Endothelial cell of umbilical vein (primary cell): ENCODE measurements at regions not wholly inside any gene's neighbourhood (a gene's known extent, or its start where the extent isn't known, plus 50 kb on each side); places are given as distances from the start of the nearest gene placed in this dataset.

Source experiments
- BruUV-seq: library from RNA; stranded (reverse); fragments of 400-500 nt; replicated peaks from 2 replicates; lab custom pipeline; 2021; lab: Mats Ljungman, UMichigan
- CTCF ChIA-PET: fragments of 300-600, 350-600 bp; sonication (Branson Sonifier 250); formaldehyde crosslinking; loops from one replicate; lab custom pipeline; 2021; ENCODE audit warnings: antibody characterized with exemption, inconsistent platforms; lab: Charles Lee
- POLR2A ChIA-PET: fragments of 300-600, 350-600 bp; sonication (Branson Sonifier 250); formaldehyde crosslinking; loops from one replicate; lab custom pipeline; 2021; ENCODE audit warnings: antibody characterized with exemption, inconsistent platforms; lab: Charles Lee
- DNase-seq: peaks from one replicate; pipeline ENCODE4 v3.0.0-alpha.2; 2011; ENCODE audit warnings: low read depth, low spot score
- FAIRE-seq: peaks from 2 replicates; lab custom pipeline; 2011; peaks lifted over from hg19 to GRCh38; lab: Jason Lieb, UNC
- H2AFZ ChIP-seq: 2 replicates; pipeline ENCODE4 v1.6.0; 2012; ENCODE audit warnings: low read depth, low read length, control low read depth, inconsistent platforms
- H3K27ac ChIP-seq: 2 replicates; pipeline ENCODE4 v1.5.1; 2011; ENCODE audit warnings: low read depth, mild to moderate bottlenecking, control low read depth, low read length, moderate library complexity; ENCODE audit not compliant: insufficient read depth
- H3K27me3 ChIP-seq, 2 experiments: 2 replicates each; pipeline versions ENCODE4 v1.6.0 to v1.6.1; 2011; ENCODE audit warnings: low read length in 2 of 2, mixed read lengths in 1 of 2; ENCODE audit not compliant: control insufficient read depth in 2 of 2, insufficient read depth in 2 of 2
- H3K36me3 ChIP-seq, 2 experiments: 2 replicates in 1 of 2; 3 replicates in 1 of 2; pipeline ENCODE4 v1.5.1; 2011; ENCODE audit warnings: low read length in 2 of 2, mild to moderate bottlenecking in 1 of 2, moderate library complexity in 1 of 2; ENCODE audit not compliant: control insufficient read depth in 2 of 2, insufficient read depth in 2 of 2; ENCODE audit errors: extremely low read depth in 1 of 2
- H3K4me1 ChIP-seq: 3 replicates; pipeline ENCODE4 v1.5.1; 2011; ENCODE audit warnings: mild to moderate bottlenecking, low read length; ENCODE audit not compliant: control insufficient read depth, insufficient read depth; ENCODE audit errors: extremely low read depth
- H3K4me2 ChIP-seq: 2 replicates; pipeline ENCODE4 v1.6.1; 2011; ENCODE audit warnings: low read length, control low read depth, mixed read lengths; ENCODE audit not compliant: insufficient read depth
- H3K4me3 ChIP-seq, 3 experiments: fragments of 200-600 bp in 1 of 3; sonication (generic), shearing (Covaris generic) in 1 of 3; replicated peaks in 1 of 3; 2 replicates each; pipeline ENCODE4 v1.5.1; 2011 to 2016; ENCODE audit warnings: control low read depth in 3 of 3, low read length in 3 of 3, mild to moderate bottlenecking in 2 of 3, inconsistent platforms in 1 of 3, low read depth in 1 of 3, moderate library complexity in 1 of 3; ENCODE audit not compliant: insufficient read depth in 1 of 3
- H3K79me2 ChIP-seq: 2 replicates; pipeline ENCODE4 v1.6.0; 2012; ENCODE audit warnings: low read length, inconsistent platforms; ENCODE audit not compliant: control insufficient read depth, insufficient read depth
- H3K9ac ChIP-seq: replicated peaks from 2 replicates; pipeline ENCODE3; 2011; ENCODE audit warnings: low read length, control low read depth; ENCODE audit not compliant: insufficient read depth; ENCODE audit errors: extremely low read depth
- H3K9me1 ChIP-seq: replicated peaks from 3 replicates; pipeline ENCODE4 v1.6.0; 2011; ENCODE audit warnings: mild to moderate bottlenecking, low read length; ENCODE audit not compliant: control insufficient read depth, insufficient read depth; ENCODE audit errors: extremely low read depth
- H3K9me3 ChIP-seq: replicated peaks from 2 replicates; pipeline ENCODE4 v1.5.1; 2012; ENCODE audit warnings: low read length, inconsistent platforms; ENCODE audit not compliant: control insufficient read depth, insufficient read depth
- H4K20me1 ChIP-seq: replicated peaks from 2 replicates; pipeline ENCODE3; 2011; ENCODE audit warnings: mild to moderate bottlenecking, low read length; ENCODE audit not compliant: control insufficient read depth, insufficient read depth; ENCODE audit errors: extremely low read depth
- CTCF ChIP-seq, 2 donors: IDR thresholded peaks; 1 replicate in 1 of 2; 2 replicates in 1 of 2; pipeline ENCODE4 v1.5.1; 2011; ENCODE audit warnings: low read length in 2 of 2, mild to moderate bottlenecking in 2 of 2, moderate library complexity in 2 of 2, control low read depth in 1 of 2, inconsistent platforms in 1 of 2, low read depth in 1 of 2; ENCODE audit not compliant: insufficient read depth in 1 of 2; ENCODE audit errors: extremely low read depth in 1 of 2
- EZH2 ChIP-seq: IDR thresholded peaks from 2 replicates; pipeline ENCODE4 v1.6.1; 2012; ENCODE audit warnings: borderline replicate concordance, low read depth, mild to moderate bottlenecking, moderate library complexity, low read length, inconsistent platforms; ENCODE audit not compliant: severe bottlenecking
- FOS ChIP-seq: IDR thresholded peaks from 2 replicates; pipeline ENCODE4 v1.6.1; 2011; ENCODE audit warnings: mild to moderate bottlenecking, low read length, moderate library complexity, borderline replicate concordance; ENCODE audit not compliant: insufficient read depth
- GATA2 ChIP-seq: IDR thresholded peaks from 2 replicates; pipeline ENCODE4 v1.7.0; 2011; ENCODE audit warnings: low read depth, mild to moderate bottlenecking, moderate library complexity, mixed read lengths, low read length; ENCODE audit not compliant: insufficient read length, insufficient read depth
- JUN ChIP-seq: IDR thresholded peaks from 2 replicates; pipeline ENCODE4 v1.6.1; 2011; ENCODE audit warnings: borderline replicate concordance, low read depth; ENCODE audit not compliant: insufficient read length, insufficient read depth
- MAX ChIP-seq: IDR thresholded peaks from 2 replicates; pipeline ENCODE4 v1.6.1; 2011; ENCODE audit not compliant: insufficient read depth, insufficient read length
- MYC ChIP-seq: IDR thresholded peaks from one replicate; pipeline ENCODE4 v1.6.1; 2011; ENCODE audit warnings: mild to moderate bottlenecking, low read depth, low read length
- POLR2A ChIP-seq: IDR thresholded peaks from 2 replicates; pipeline ENCODE4 v1.6.1; 2012; ENCODE audit warnings: low read depth, mild to moderate bottlenecking, control low read depth, low read length
- POLR2AphosphoS5 ChIP-seq: IDR thresholded peaks from 2 replicates; pipeline ENCODE4 v1.6.1; 2012; ENCODE audit warnings: low read depth, mild to moderate bottlenecking, control low read depth, low read length, moderate library complexity; ENCODE audit not compliant: insufficient read depth
- dilution Hi-C: fragments of 300-500 bp; cut with MboI; formaldehyde crosslinking; loops from one replicate; pipeline ENCODE4 v1.15.0; 2019; ENCODE audit warnings: low sequenced_read_pairs; ENCODE audit not compliant: extremely low pct_ligation_motif_present
- intact Hi-C: fragments of 100-400 bp; cut with micrococcal nuclease; formaldehyde crosslinking; loops from one replicate; pipeline ENCODE4 v1.10.0; 2022

GRCh38 chr2:17311106-17311619 is 207.1 kb downstream of the RAD51AP2 start:
- dilution Hi-C loops (no loop called here), intact Hi-C loops (no loop called here)
- Histone ChIP-seq H2AFZ (no peak overlapping the region), H3K9me3 (no peaks in the 10 kb centered on the region), H3K9me1 (no peaks in the 10 kb centered on the region), H4K20me1 (no peaks in the 10 kb centered on the region), H3K4me1 (no peaks in the 10 kb centered on the region), H3K4me2 (no peak overlapping the region), H3K79me2 (no peaks in the 10 kb centered on the region), H3K27ac (no peak overlapping the region), H3K27me3 (no peaks in the 10 kb centered on the region), H3K4me3 (no peak overlapping the region), H3K36me3 (no peaks in the 10 kb centered on the region), H3K9ac (no peak overlapping the region)
- DNase-seq = no peak
- no peak for FAIRE-seq
- ChIA-PET CTCF (no interaction called here), POLR2A (no interaction called here)
- BruUV-seq = no TSS peak
- TF ChIP-seq MYC (no peak), CTCF (IDR thresholded peaks at IDR 0.05; ENCODE audit: extremely low read depth in 1 of 2, insufficient read depth in 1 of 2, low read depth in 1 of 2, low read length in 2 of 2) (no peak), EZH2 (no peak), POLR2AphosphoS5 (no peak), POLR2A (no peak), GATA2 (no peak), MAX (no peak), FOS (no peak), JUN (no peak)
